PC-3 (cell line): ENCODE measurements at regions not wholly inside any gene's neighbourhood (a gene's known extent, or its start where the extent isn't known, plus 50 kb on each side); places are given as distances from the start of the nearest gene placed in this dataset.

Experiments used
- EZH2 ChIP-seq: fragments of 300-600 bp; sonication (generic); IDR thresholded peaks from one replicate; pipeline ENCODE4 v1.6.1; 2017; ENCODE audit warnings: antibody characterized with exemption, mild to moderate bottlenecking, low read length; ENCODE audit not compliant: unreplicated experiment
- EZH2phosphoT487 ChIP-seq: fragments of 300-600 bp; sonication (generic); IDR thresholded peaks from 2 replicates; pipeline ENCODE4 v1.6.1; 2018; ENCODE audit warnings: mild to moderate bottlenecking, antibody characterized with exemption, low read length, borderline replicate concordance
- TF ChIP-seq, protein P1 (sequence below): fragments of 300-600 bp; sonication (generic); conservative IDR thresholded peaks from 2 replicates; pipeline ENCODE4 v1.5.1; 2017; ENCODE audit warnings: antibody characterized with exemption, low read depth, mild to moderate bottlenecking, low read length

- TF ChIP-seq, protein P1, sequence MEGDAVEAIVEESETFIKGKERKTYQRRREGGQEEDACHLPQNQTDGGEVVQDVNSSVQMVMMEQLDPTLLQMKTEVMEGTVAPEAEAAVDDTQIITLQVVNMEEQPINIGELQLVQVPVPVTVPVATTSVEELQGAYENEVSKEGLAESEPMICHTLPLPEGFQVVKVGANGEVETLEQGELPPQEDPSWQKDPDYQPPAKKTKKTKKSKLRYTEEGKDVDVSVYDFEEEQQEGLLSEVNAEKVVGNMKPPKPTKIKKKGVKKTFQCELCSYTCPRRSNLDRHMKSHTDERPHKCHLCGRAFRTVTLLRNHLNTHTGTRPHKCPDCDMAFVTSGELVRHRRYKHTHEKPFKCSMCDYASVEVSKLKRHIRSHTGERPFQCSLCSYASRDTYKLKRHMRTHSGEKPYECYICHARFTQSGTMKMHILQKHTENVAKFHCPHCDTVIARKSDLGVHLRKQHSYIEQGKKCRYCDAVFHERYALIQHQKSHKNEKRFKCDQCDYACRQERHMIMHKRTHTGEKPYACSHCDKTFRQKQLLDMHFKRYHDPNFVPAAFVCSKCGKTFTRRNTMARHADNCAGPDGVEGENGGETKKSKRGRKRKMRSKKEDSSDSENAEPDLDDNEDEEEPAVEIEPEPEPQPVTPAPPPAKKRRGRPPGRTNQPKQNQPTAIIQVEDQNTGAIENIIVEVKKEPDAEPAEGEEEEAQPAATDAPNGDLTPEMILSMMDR: no peak
- TF ChIP-seq EZH2phosphoT487: no peak
- TF ChIP-seq EZH2: no peak
Observed at GRCh38 chr5:117249086-117249815, 674.6 kb upstream of the SEMA6A start.
